ENCODE measurements at regions not wholly inside any gene's neighbourhood (a gene's known extent, or its start where the extent isn't known, plus 50 kb on each side); places are given as distances from the start of the nearest gene placed in this dataset.

DNA sequence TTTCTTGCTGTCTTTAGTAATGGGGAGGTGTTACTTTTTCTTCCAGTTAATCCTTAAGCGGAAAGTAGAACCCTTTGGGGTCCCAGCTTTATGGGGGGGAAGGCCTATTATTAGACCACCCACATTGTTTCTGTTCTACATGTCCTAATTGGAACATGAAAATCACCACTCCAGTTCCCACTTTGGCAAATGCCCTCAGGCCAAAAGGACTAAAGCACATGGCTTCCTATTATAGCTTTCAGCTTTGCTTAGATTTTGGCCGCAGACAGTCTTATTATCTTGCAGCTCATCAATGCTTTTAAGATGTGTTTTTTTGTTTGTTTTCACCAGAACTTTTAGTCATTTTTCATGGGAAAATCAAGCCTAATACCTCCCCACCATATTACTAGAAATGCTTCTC, 296.8 kb upstream of the ANKH start:
- H3K4me3 ChIP-seq (ENCODE audit: low read depth, low read length, poor library complexity, severe bottlenecking), result no peak overlapping the region
- H3K4me1 ChIP-seq (ENCODE audit: insufficient read depth, low read length, poor library complexity, severe bottlenecking), result no peaks in the 10 kb centered on the region
- no peaks in the 10 kb centered on the region for H3K36me3 ChIP-seq (ENCODE audit: insufficient read depth, low read length, poor library complexity, severe bottlenecking)
- H3K9me3 ChIP-seq (ENCODE audit: low read depth, low read length, poor library complexity, severe bottlenecking), result no peaks in the 10 kb centered on the region
- intact Hi-C loops (cut with micrococcal nuclease; ENCODE audit: unreplicated experiment), result no loop called here
- DNase-seq (ENCODE audit: low spot score), result no peak
- no peaks in the 10 kb centered on the region for H3K27me3 ChIP-seq (replicated peaks; ENCODE audit: insufficient read depth, low read depth, low read length, poor library complexity)
- TF ChIP-seq, protein P1, sequence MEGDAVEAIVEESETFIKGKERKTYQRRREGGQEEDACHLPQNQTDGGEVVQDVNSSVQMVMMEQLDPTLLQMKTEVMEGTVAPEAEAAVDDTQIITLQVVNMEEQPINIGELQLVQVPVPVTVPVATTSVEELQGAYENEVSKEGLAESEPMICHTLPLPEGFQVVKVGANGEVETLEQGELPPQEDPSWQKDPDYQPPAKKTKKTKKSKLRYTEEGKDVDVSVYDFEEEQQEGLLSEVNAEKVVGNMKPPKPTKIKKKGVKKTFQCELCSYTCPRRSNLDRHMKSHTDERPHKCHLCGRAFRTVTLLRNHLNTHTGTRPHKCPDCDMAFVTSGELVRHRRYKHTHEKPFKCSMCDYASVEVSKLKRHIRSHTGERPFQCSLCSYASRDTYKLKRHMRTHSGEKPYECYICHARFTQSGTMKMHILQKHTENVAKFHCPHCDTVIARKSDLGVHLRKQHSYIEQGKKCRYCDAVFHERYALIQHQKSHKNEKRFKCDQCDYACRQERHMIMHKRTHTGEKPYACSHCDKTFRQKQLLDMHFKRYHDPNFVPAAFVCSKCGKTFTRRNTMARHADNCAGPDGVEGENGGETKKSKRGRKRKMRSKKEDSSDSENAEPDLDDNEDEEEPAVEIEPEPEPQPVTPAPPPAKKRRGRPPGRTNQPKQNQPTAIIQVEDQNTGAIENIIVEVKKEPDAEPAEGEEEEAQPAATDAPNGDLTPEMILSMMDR (conservative IDR thresholded peaks at IDR 0.05; ENCODE audit: low read depth, low read length), result no peak
- no peak for TF ChIP-seq EZH2 (IDR thresholded peaks at IDR 0.05; ENCODE audit: borderline replicate concordance, low read depth, low read length, poor library complexity, severe bottlenecking)
- no TSS peak for BruUV-seq (replicated peaks)
- no peak overlapping the region for H3K27ac ChIP-seq (ENCODE audit: low read depth, low read length, poor library complexity, severe bottlenecking)
- CTCF ChIA-PET, result no interaction called here
- POLR2A ChIA-PET (ENCODE audit: low non-redundant PET), result no interaction called here

DNA sequence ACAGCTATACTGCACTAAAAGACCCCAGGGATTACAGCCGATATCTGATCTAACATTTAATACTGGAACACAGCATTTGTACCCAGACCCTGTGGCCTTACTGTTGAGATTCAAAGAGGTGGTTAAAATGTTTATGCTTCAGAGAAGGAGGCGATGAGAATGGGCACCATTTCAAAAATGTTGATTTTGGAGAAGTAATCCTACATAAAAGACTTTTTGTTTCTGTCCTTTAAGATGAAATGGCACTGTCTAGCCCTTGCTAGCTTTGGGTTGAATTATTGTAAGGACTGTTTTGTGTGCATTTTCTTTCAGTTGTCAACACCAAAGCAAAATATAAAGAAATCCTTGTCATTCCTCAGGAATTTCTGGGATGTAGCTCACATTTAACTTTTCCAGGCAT, 288.5 kb upstream of the ANKH start:
- Histone ChIP-seq H3K36me3 (ENCODE audit: insufficient read depth, low read length, poor library complexity, severe bottlenecking) (no peaks in the 10 kb centered on the region), H3K27ac (ENCODE audit: low read depth, low read length, poor library complexity, severe bottlenecking) (no peak overlapping the region), H3K4me1 (ENCODE audit: insufficient read depth, low read length, poor library complexity, severe bottlenecking) (no peaks in the 10 kb centered on the region), H3K27me3 (replicated peaks; ENCODE audit: insufficient read depth, low read depth, low read length, poor library complexity) (no peaks in the 10 kb centered on the region), H3K9me3 (ENCODE audit: low read depth, low read length, poor library complexity, severe bottlenecking) (no peaks in the 10 kb centered on the region), H3K4me3 (ENCODE audit: low read depth, low read length, poor library complexity, severe bottlenecking) (no peak overlapping the region)
- no peak for DNase-seq (ENCODE audit: low spot score)
- intact Hi-C loops (cut with micrococcal nuclease; ENCODE audit: unreplicated experiment), result no loop called here
- CTCF ChIA-PET, result no interaction called here
- no peak for TF ChIP-seq EZH2 (IDR thresholded peaks at IDR 0.05; ENCODE audit: borderline replicate concordance, low read depth, low read length, poor library complexity, severe bottlenecking)
- TF ChIP-seq, protein P1 (conservative IDR thresholded peaks at IDR 0.05; ENCODE audit: low read depth, low read length), result no peak
- POLR2A ChIA-PET (ENCODE audit: low non-redundant PET), result no interaction called here
- BruUV-seq (replicated peaks), result no TSS peak

DNA sequence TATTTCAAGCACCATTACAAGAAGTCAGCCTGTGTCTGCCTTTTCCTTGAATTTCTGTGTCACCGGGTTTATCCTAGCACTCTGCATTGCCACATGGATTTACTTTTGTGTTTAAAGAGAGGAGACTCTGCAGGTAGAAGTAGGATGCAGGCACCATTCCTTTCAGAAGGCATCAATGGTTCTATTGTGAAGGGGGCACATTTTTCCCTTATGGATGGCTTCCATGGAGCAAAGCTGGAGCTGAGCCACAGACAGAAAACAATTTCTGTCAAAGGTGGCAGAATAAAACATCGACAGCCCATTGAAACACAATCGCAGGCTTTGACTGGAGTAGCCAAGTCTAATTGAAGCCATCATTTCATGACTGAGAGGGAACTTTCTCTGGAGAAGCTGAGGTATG, 288.0 kb upstream of the ANKH start:
- ChIA-PET POLR2A (ENCODE audit: low non-redundant PET) (no interaction called here), CTCF (no interaction called here)
- no peaks in the 10 kb centered on the region for H3K27me3 ChIP-seq (replicated peaks; ENCODE audit: insufficient read depth, low read depth, low read length, poor library complexity)
- no peak overlapping the region for H3K4me3 ChIP-seq (ENCODE audit: low read depth, low read length, poor library complexity, severe bottlenecking)
- intact Hi-C loops (cut with micrococcal nuclease; ENCODE audit: unreplicated experiment), result no loop called here
- H3K36me3 ChIP-seq (ENCODE audit: insufficient read depth, low read length, poor library complexity, severe bottlenecking), result no peaks in the 10 kb centered on the region
- no peak overlapping the region for H3K27ac ChIP-seq (ENCODE audit: low read depth, low read length, poor library complexity, severe bottlenecking)
- no peak for DNase-seq (ENCODE audit: low spot score)
- no peak for TF ChIP-seq EZH2 (IDR thresholded peaks at IDR 0.05; ENCODE audit: borderline replicate concordance, low read depth, low read length, poor library complexity, severe bottlenecking)
- TF ChIP-seq, protein P1 (conservative IDR thresholded peaks at IDR 0.05; ENCODE audit: low read depth, low read length), result no peak
- no peaks in the 10 kb centered on the region for H3K9me3 ChIP-seq (ENCODE audit: low read depth, low read length, poor library complexity, severe bottlenecking)
- BruUV-seq (replicated peaks), result no TSS peak
- H3K4me1 ChIP-seq (ENCODE audit: insufficient read depth, low read length, poor library complexity, severe bottlenecking), result no peaks in the 10 kb centered on the region
